ENCODE measurements at regions not wholly inside any gene's neighbourhood (a gene's known extent, or its start where the extent isn't known, plus 50 kb on each side); places are given as distances from the start of the nearest gene placed in this dataset.

DNA sequence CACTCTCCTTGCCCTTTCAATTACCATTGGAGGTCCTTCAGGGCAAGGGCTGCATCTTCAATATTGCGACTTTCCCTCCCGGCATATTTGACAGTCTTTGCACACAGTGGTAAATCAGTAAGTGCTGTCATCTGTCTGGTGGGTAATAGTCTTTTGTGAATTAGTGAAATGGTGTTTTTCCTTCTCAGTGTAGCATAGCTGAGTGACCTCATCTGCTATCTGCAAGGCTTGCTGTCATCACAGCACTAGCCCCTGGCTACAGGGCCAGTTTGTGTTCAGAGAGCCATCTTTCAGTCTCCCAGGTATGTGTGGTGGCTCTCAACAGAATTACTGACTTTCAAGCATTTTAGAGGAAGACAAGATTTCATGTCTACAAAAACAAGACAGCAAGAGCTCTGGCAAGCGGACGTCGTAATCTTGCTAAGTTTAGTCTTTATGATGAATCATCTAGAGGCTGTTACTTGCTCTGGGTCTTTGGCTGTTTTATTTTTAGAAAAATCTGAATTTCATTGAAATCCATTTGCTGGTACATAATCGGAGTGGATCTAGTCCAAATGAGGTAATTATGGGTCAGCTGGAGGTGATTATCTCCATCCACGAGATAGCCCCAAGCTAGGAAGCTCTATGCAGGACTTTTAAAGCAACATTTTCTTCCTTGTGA, 528.9 kb downstream of the EPM2A start:
- DNase-seq = peak; percentile 37

DNA sequence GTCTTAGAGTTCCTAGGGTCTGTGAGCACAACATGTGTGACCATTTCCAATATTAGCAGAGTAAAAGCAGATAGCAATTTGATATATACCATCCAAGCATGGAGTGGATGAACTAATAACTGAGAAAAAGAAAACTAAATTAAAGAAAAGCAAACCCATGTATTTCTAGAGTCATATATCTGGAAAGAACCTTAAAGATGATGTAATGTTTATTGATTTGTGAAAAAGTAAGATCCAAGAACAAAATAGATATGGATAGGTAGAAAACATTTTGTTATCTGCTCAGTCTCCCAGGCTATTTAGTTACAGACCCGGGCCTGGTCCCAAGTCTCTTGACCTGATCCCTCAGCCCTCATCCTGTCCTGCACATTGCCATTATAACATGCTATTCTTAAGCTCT, 526.8 kb downstream of the EPM2A start:
- no peak for DNase-seq

DNA sequence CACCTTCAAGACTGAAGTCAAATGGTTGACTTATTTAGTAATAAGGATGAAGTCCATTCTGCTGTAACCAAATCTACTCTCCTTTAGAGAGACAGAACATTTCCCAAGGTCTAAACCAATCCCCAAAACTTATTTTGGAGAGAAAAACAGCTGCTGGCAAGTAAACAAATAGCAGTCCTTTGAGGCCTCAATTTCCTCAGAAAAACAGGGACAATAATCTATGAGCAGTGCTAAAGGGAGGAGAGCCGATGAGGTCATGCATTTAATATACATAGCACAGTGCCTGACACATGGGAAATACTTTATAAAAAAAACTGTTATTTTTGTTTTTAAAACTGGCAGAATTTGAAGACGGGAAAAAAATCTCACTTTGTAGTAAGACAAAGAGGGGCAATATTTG, 526.0 kb downstream of the EPM2A start:
- DNase-seq = no peak

DNA sequence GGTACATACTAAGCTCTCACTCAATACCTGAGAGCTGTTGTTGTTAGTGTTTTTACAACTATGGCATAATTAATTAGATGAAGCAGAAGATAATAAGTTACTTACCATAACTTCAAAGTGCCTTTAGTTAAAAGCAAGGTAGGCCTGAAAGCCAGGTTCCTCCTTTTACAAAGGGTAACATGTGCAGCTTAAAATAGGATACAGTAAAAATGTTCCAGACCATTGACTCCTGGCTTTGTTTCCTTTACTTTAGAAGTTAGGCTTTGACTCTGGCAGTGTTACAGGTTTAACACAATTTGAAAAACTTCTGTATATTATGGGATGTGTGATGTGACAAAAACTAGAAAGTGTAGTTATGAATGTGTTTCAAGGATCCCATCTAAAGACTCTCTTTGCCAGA, 522.5 kb downstream of the EPM2A start:
- no peak for DNase-seq

DNA sequence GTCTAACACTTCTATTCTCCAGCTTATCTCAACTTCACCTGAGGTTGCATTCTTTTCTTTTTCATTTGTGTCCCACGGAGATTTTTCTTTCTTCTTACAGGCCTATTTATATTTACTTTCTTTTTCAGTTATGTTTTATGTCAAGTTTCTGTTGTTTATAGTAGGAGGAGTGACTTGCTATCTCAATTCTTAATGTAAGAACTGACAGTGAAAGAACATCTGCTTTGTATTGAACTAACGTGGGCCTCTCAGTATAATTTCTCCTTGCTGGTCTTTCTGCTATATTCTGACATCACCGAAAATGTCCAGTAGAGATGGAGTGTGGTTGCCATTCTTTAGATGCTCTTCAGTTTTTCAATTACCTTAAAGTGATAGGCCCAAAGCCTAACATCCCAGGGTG, 521.7 kb downstream of the EPM2A start:
- no peak for DNase-seq

DNA sequence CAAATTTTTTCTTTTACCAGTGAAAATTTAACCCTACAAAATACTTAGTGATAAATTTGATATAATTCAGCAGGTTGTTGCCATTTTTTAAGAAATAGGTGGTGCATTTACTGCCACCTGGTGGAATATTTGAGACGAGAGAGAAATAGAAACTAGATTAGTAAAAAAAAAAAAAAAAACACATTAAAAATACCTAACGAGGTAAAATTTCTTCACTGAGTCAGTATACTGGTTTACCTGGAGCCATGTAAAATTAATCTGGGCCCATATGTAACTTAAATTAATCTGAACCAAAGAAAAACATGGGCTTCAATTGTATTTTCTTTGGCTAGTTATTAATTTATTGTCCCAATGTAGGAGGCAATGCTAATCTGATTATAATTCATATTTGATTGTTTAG, 520.8 kb downstream of the EPM2A start:
- peak; percentile 31 for DNase-seq

DNA sequence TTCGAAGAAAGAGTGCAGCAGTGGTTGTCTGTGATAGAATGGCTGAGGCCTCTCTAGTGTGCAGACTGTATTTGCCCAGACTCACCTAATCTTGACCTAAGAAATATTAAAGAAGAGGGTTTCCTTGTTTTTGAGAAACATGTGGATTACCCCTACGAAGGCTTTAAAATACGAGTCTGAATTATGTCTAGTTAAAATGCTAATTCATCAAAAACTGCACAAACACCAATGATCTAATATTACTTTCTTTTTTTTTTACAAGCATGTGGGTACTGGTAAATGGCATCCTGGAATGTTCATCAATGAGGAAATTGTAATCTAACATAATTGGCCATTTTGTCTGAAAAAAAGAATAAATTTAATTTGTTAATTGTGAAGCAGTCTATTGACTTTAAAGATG, 510.9 kb downstream of the EPM2A start:
- DNase-seq = no peak

DNA sequence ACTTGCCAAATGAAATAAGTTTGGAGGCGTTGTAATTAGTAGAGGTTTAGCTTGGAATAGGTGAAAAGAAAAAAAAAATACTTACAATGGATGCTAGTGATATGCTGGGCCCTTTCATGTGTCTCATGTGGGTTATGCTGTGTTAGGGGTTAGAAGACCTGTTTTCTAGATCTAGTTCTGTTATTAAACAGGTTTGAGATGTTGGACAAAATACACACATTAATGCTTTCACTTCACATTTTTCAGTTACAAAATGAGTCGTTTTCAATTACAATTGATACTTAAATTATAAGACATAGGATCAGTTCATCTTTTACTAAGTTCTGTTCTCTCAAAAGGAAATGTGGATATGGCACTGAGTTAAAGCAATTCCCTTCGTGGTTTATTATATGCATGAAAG, 509.8 kb downstream of the EPM2A start:
- no peak for DNase-seq

DNA sequence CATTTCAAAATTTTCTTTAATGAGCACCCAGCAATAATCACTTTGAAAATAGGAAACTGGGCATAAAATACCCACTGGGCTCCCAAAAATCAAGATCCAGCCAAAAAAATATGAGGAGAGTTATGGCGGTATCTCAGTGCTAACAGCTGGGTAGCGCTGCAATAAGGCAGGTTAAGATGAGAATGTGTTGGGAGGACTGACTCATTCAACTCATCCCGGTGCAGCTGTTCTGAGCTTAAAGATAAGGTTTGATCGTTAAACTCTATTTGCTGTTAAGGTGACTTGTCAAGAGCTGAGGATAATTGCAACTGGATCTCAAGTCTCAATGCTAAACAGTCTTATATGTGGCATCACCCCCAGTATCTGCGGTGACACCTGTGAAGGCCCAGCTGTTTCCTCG, 507.7 kb downstream of the EPM2A start:
- DNase-seq = no peak

DNA sequence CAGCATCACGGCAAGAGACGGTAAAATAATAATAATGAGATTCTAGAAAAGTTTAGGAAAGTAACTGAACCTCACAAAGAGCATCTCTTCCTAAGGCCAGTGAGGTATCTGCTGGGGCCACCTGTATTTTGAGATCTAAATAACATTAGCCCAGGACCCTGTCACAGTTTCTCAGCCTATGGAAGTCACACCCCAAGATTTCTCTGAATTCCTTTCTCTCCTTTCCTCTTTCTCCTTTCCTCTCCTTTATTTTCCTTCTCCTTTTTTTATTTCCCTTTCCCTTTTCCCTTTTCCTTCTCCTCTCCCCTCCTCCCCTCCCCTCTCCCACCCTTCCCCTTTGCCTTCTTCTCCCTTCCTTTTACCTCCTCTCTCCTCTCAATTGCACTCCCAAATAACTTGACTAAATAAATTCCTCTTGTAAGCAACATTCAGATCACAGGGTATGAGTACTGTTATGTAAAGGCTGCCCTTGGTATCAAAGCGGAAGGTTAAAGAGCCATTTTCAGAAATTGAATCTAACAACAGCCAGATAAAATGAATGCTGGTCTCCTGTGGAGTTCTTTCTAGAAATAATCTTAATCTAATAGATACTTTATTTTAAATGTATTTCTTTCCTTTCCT, 506.2 kb downstream of the EPM2A start:
- DNase-seq = no peak

DNA sequence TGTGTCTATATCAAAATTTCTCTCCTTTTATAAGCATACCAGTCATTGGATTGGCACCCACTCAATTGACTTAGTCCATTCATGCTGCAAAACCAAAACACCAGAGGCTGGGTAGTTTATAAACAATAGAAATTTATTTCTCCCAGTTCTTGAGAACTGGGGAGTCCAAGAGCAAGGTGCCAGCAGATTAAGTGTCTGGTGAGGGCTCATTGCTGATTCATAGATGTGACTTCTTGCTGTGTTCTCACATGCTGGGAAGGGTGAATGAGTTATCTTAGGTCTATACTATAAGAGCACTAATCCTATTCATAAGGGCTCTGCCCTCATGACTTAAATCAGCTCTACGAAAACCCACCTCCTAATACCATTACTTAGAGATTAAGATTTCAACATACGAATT, 501.4 kb downstream of the EPM2A start:
- no peak for DNase-seq

DNA sequence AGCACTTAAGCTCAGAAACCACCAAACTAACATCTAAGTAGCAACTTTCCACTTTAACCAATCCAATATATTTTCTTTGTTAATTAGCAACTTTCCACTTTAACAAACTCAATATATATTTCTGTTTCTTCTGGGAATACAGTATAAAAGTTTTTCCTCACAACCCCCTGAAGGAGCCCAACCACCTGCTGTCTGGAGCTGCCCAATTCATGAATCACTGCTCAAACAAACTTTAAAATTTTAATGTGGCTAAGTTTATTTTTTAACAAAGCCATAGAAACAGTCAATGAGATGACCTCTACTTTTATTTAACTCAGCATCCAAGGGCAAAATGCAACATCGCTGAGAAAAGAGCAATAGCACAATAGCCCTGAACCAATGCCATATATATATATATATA, 500.1 kb downstream of the EPM2A start:
- DNase-seq = no peak

DNA sequence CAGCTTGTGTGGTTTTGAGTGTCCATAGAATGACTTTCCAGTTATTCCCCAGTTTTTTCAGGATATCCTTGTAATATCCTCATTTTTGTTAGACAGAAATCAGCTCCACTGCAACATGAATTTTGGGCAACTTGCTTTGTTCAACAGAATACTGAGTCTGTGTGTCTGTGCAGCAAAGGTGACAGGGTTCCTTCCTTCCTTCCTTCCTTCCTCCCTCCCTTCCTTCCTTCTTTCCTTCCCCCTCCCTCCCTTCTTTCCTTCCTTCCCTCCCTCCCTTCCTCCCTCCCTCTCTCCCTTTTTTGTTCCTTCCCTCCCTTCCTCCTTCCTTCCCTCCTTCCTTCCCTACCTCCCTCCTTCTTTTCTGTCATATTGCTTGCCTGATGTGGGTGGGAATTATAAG, 496.5 kb downstream of the EPM2A start:
- DNase-seq = no peak

DNA sequence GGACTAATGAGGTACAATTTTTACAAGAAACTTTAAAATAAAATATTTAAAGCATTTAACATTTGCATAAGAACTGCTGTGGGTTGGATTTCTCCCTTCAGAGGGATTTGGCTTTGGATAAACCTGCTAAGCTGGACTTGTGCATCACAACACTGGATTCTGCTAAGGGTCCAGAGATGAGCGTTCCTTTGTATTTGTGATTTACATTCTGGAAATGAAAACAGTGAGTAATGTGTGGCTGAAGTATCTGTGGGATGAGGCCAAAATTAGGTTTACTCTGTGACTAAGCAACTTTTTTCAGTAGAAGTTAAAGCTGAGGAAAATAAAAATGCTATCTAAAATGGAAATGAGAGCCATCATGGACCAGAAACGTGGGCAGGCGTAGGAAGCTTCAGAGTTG, 494.3 kb downstream of the EPM2A start:
- DNase-seq = peak; percentile 36

DNA sequence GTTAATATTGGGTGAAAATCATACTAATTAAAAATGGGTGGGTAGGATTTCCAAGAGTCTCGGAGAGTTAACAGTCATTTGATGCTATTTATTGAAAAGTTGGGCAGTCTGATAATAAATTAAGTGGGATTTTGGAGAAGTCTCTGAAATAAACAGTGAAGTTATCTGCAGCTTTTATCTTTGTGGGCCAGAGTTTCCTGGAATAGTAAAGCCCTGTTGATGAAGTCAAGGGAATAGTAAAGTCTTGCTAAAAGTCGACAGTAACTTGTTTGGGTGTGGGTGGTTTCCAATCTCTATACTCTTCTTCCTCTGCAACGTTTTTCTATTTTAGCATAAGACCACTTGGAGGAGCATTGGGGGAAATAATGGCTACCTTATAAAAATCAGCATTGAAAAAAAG, 493.6 kb downstream of the EPM2A start:
- DNase-seq = no peak

DNA sequence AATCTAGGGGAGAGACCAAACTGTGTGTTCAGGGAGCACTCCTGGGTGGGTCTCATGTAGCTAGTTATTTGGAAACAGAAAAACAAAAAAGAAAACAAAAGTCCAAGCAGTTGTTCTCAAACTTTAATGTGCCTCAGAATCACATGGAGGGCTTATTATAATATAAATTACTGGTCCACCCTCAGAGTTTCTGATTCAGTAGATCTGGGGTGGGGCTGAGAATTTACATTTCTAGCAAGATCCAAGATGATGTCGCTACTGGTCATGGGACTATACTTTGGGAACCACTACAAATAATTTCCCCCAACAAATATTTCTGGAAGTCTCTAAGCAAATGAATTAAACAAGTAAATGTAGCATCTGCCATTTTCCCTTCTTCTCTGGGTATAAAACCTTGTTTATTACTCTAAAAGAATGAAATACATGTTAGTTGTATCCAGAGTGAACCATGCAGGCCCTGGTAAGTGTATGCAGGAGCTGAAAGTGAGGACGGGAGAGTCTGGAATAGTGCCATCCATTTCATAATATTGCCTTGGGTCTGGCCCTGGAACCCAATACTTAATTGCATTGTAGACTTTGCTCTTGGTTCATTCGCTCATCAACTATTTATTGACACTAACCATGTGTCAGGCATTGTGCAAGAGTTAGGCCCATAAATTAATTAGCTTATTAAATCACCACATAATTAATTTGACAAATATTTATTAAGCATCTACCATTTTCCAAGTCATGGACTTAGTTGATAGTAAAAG, 490.8 kb downstream of the EPM2A start:
- no peak for DNase-seq

DNA sequence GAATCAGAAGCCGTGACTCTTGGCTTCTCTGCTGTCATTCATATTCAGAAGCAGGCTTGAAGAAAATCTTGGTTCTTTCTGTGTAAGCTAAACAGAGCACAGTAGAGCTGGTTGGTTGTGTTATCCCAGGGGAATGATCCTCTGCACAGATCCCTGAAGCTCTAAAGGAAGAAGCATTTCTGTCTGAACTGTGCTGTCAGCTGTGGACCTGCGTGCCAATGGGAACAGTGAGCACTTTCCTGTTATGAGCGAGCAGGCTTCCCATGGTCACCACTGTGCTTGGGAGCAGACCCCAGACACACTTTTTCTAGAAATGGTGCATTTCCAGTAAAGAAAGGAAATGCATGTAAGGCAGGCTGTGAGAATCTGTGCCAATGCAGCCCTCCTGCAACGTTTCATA, 490.2 kb downstream of the EPM2A start:
- DNase-seq = peak; percentile 17

DNA sequence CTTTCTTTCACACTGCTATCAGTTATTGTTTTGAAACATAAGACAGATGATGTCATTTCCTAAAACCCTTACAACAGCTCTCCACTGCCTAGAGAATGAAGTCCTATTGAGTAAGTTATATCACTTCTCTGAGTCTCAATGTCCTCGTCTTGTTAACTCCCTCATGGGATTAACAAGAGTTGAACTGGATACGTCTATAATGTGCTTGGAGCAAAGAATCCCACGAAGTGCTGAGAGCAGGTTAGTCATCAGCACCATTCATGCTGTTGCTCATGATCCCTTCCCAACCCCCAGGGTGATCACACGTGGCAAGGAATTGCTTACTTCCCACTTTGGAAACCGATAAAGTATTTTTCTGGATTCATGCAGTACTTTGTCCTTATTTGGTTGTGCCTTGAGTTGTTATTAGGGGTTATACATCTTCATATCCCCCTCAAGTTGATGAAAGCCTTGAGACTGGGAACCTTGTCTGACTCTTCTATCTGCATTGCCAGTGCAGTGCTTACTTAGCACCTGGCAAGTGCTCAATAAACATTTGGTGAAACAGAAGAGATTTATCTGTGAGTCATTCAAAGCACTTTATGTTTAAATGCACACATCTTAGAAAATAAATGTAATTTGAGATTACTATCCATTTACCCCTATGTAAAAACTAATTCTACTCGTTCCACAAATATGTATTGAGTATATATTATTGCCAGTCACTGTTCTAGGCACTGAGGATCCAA, 487.5 kb downstream of the EPM2A start:
- peak; percentile 54 for DNase-seq

DNA sequence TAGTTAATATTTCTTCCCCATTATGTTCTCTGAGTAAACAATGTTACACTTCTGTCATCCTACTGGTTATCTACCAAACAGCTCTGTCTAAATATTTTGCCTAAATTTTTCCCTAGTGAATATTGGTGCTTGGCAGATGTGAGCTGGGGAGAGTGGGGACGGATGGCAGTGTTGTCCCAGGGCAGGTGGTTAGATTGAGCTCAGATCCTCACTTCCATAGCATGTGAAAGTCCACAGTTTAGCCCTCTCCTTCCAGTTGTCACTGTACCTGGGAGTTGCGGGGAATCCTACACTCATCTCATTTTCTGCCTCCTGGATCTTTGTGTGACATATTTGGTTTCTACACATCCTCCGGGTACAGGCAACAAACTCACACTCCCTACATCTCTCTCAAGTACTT, 484.9 kb downstream of the EPM2A start:
- no peak for DNase-seq

DNA sequence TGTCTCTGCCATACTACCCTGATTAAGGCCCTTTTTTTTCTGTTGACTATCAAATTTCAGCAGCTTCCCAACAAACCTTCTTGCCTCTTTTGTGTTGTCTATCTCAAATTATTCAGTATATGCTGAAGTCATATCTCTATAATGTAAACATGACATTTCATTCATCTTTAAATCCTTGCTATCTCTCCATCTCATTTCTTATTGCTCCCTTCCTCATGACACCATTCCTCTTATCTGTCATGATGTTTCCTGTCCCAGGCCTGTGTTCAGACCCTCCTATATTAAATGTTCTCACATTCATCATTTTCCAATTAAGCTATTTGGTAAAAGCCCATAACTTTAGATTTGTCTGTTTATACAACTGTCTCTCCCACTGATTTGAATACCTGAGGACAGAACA, 482.6 kb downstream of the EPM2A start:
- DNase-seq = no peak

DNA sequence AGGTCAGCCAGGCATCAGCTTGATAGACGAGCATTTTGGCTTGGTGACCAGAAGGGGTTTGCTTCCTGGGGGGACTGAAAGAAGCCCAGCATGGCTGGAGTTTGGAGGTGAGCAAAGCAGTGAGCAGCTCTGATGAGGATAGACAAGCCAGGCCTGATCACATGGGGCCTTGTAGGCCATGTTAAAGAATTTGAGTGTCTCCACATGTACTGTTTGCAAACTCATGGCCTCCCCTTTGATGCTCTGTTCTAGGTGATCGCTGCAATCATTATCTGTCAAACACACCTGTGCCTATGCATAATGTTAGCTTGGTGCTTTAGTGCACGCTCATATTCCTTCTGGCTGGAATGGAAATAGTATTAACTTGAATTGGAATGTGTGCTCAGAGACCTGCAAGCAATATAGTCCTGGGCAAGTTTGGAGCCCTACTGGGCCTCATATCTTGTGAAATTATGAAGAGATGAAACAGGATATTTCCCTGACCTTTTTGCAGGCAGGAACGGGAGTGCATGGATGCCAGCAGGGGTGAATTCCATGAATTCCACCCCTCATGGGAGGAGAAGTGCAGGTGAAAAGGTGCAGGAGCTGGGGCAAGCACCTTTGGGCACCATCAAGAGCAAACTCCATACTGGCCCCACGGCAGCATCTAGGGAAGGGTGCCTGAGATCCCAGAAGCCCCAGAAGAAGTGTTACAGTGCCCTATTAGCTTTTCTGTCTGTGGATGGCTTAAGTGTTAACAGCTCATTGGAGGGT, 480.5 kb downstream of the EPM2A start:
- DNase-seq = no peak

DNA sequence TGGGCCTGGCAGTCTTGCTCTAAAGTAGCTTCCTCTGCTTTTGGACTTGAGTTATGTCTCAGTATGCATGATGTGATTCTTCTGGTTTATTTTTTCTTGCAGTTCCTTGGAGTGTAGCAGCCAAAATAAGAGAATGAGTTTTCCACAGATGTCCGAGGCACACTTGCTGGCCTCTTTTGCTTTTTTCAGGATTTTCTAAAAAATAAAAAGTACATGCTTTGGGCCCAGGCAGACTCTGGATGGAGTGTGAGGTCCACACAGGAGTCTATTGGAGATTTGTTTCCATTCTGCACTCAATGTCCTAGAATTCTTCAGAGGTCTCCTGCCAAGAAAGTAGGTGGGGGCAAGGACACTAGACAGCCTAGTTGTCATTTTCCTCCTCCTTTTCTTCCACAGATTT, 477.6 kb downstream of the EPM2A start:
- DNase-seq = no peak

DNA sequence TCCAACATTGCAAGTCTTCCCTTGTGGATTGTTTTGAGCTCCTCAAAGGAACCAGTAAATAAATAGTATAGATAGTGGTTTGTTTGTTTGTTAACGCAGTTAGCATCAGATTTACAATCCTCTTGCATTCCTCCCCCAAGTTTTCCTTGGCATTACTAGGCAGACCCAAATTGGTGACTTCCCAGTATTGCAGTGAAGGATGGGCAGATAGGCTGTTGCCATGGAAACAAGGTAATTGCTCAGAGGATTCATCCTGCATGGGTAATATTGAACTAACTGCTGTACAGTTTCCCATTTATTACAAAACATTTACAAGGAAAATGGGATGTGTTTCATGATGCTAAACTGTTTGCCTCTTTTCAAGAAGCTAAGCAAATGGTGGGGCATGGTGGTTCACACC, 477.2 kb downstream of the EPM2A start:
- DNase-seq = no peak

Data from fibroblast of skin of scalp (primary cell).